Germinal center (tissue), 1 donor: ENCODE measurements at regions not wholly inside any gene's neighbourhood (a gene's known extent, or its start where the extent isn't known, plus 50 kb on each side); places are given as distances from the start of the nearest gene placed in this dataset.

Source experiments
- DNase-seq: peaks from one replicate; pipeline ENCODE4 v3.0.0; 2012; ENCODE audit warnings: mixed read lengths, low spot score

- DNase-seq: no peak
These were observed 111.4 kb upstream of the SPRY2 start for GRCh38 chr13:80452279-80452678.

- no peak for DNase-seq
These were observed 110.7 kb upstream of the SPRY2 start for GRCh38 chr13:80451641-80452040.

- no peak for DNase-seq
These were observed 109.5 kb upstream of the SPRY2 start for GRCh38 chr13:80450386-80450785.

DNA sequence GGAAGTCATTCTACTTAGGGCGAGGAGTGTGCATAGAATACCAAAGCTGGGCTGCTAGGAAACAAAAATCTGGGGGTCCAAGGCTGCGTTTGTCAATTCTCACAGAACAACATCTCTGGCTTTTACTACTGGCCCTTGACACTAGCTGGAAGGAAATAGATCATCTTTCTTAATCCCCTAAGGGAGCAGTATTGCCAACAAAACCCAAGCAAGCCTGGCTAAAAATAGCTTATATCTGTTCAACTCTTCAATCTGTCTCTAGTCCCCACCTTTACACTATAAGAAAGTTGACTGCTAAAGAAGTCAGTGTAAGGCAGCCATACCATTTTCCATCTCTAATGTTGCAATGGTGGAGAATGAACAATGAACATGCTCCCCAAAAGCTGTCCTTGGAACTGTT lies 107.8 kb upstream of the SPRY2 start:
- no peak for DNase-seq

GRCh38 chr13:80447747-80448146 lies 106.8 kb upstream of the SPRY2 start:
- no peak for DNase-seq

GRCh38 chr13:80444240-80445015 lies 103.5 kb upstream of the SPRY2 start:
- no peak for DNase-seq

DNA sequence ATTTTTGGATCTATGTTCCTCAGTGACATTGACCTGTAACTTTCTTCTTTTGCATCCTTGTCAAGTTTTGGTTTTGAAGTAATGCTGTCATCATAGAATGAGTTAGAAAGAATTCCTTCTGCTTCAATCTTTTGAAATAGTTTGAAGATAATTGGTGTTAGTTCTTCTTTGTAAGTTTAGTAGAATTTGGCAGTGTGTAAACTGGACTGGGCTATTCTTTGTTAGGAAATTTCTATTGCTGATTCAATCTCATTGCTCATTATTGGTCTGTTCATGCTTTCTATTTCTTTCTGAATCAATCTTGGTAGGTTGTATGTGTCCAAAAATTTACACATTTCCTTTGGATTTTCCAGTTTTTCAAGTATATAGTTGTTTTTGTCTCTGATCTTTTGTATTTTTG lies 101.7 kb upstream of the SPRY2 start:
- DNase-seq: no peak

- no peak for DNase-seq
These were observed 101.0 kb upstream of the SPRY2 start for GRCh38 chr13:80441968-80442367.

DNA sequence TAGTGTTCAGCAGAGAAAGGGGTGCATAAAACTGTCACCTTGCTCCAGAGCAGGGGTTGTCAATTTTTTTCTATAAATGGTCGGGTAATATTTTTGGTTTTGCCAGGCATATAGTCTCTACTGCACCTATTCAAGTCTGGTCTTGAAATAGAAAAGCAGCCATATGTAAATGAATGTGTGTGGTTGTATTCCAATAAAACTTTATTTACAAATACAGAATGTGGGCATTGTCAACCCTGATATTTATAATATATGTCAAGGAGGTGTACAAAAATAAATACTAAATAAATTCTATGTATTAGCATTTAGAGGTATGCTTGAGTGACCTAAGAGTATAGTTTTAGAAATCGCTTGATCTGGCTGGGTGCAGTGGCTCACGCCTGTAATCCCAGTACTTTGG lies 97.6 kb upstream of the SPRY2 start:
- DNase-seq: no peak

DNA sequence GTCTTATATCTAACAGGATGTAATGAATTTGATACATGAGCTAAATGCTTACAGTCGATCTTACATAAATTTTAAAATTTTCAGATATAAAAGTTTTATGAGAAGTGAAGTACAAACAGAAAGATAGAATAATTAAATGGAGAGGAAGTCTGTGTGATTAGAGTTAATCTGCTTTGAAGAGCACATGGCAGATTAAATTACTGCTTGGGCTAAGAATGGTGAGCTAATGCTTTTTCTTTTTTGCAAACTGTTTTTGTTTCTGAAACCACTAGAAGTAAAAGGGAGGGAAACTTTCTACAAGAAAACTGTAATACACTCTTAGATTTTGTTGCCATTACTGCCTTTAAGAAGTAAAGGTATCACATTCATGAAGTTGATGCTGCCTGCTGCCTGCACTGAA lies 96.3 kb upstream of the SPRY2 start:
- no peak for DNase-seq

GRCh38 chr13:80436571-80437169 lies 95.7 kb upstream of the SPRY2 start:
- DNase-seq: no peak

- DNase-seq: no peak
These were observed 89.6 kb upstream of the SPRY2 start for GRCh38 chr13:80430561-80430960.

DNA sequence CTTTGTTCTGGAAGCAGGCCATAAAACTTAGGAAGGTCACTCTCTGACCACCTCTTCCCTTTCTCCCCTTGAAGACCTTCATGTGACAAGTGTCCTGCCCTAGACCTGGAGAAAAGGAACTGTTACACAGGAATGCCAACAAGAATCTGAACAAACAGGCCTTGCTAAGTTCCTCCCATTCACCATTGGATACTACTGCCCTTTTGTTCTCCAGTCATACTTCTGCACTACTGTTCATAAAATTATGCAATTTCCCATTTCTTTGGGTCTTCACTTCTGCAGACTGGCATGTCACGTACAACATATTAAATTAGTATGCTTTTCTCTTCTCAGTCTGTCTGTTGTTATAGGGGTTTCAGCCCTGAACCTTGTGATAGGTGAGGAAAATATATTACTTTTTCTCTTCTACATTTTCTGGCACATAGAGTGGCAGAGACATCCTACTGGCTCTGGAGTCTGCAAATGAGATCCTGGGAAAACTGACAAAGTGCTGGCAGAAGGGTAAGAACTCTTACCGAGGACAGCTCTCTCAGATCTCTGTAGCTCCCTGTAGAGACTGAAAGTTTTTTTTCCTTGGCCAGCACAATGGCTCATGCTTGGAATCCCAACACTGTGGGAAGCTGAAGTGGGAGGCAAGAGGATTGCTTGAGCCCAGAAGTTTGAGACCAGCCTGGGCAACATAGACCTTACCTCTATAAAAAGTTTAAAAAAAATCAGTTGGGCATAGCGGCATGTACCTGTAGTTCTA lies 87.6 kb upstream of the SPRY2 start:
- DNase-seq: no peak

- no peak for DNase-seq
These were observed 78.5 kb upstream of the SPRY2 start for GRCh38 chr13:80419416-80419815.

DNA sequence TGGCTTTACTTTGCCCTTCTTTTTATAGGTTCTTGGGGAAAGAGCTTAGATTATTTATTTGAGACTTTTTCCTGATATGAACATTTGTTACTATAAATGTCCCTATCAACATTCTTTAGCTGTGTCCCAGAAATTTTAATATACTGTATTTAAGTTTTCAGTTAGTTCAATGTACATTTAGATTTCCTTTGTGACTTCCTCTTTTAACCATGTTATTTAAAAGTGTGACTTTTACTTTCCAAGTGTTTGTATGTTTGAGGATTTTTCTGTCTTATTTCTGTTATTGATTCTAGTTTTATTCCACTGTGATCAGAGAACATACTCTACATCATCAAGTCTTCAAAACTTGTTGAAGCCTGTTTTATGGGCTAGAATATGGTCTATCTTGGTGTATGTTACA lies 72.7 kb upstream of the SPRY2 start:
- no peak for DNase-seq

- DNase-seq: no peak
These were observed 67.3 kb upstream of the SPRY2 start for GRCh38 chr13:80408270-80408669.

- DNase-seq: no peak
These were observed 60.0 kb upstream of the SPRY2 start for GRCh38 chr13:80400865-80401426.

- DNase-seq: no peak
These were observed 59.4 kb upstream of the SPRY2 start for GRCh38 chr13:80400164-80400864.

DNA sequence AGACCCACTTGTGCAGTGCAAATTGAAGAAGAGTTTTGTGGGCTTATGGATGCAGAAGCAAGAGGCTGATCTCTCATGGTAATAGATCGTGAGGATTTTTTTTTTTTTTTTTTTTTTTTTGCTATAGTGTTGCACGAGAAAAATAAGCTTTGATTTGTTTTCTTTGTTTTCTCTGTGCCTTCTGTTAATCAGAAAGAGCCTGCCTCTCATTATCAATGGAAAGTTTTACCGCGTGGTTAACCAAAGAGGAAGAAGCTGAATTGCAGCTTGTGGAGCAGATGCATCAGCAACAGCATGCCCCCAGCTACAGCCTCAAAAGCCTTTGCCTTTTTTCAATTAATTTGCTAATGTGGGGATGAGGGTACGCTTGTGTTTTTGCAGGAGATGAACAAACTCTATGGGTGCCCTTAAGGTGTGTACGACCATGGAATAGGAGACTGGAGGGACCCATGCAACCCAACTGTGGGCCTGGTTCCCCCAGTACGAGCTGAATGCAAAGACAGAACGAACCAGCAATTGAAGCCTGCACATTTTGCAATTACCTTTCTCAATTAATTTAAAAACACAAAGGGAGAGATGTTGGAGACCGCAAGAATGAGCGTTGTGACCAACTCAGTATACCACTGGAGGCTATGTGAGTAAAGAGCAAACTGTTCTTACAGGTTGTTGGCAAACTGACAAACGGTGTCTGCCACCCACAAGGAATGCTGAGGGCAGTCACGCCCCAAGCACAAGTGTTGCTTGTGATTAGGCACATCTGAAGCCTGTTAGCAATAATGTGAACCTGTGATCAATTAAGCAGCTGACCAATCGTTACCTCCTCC lies 58.6 kb upstream of the SPRY2 start:
- DNase-seq: no peak
